HG03521 (cell line): ENCODE measurements at regions not wholly inside any gene's neighbourhood (a gene's known extent, or its start where the extent isn't known, plus 50 kb on each side); places are given as distances from the start of the nearest gene placed in this dataset.
A peak's percentile ranks its signal among the peaks of the same experiment; 100 is the strongest.

Experiments
- ATAC-seq: cut with Tn5 transposase; IDR thresholded peaks from one replicate; pipeline ENCODE4 v1.9.1; 2021; ENCODE audit warnings: mild to moderate bottlenecking, moderate library complexity; ENCODE audit not compliant: unreplicated experiment

GRCh38 chr20:51335329-51335841 is 207.1 kb downstream of the NFATC2 start:
- ATAC-seq, result peak; percentile 72

- ATAC-seq, result no peak
Observed at GRCh38 chr20:51334609-51335008, 207.9 kb downstream of the NFATC2 start.

- no peak for ATAC-seq
Observed at GRCh38 chr20:51333971-51334370, 208.5 kb downstream of the NFATC2 start.

GRCh38 chr20:51333446-51333845 is 209.1 kb downstream of the NFATC2 start:
- ATAC-seq, result no peak

GRCh38 chr20:51331481-51331880 is 211.0 kb downstream of the NFATC2 start:
- no peak for ATAC-seq

GRCh38 chr20:51329845-51330244 is 212.7 kb downstream of the NFATC2 start:
- ATAC-seq, result no peak

GRCh38 chr20:51327251-51327841 is 215.2 kb downstream of the NFATC2 start:
- no peak for ATAC-seq

- no peak for ATAC-seq
Observed at GRCh38 chr20:51326201-51326819, 216.2 kb downstream of the NFATC2 start.

- no peak for ATAC-seq
Observed at GRCh38 chr20:51322164-51322707, 220.3 kb downstream of the NFATC2 start.

GRCh38 chr20:51321343-51322163 is 221.0 kb downstream of the NFATC2 start:
- ATAC-seq, result no peak

- no peak for ATAC-seq
Observed at GRCh38 chr20:51319522-51319921, 223.0 kb downstream of the NFATC2 start.

GRCh38 chr20:51318058-51318949 is 224.2 kb downstream of the NFATC2 start:
- ATAC-seq, result no peak

- no peak for ATAC-seq
Observed at GRCh38 chr20:51315390-51315789, 227.1 kb downstream of the NFATC2 start.

GRCh38 chr20:51313358-51313827 is 229.1 kb downstream of the NFATC2 start:
- no peak for ATAC-seq

- no peak for ATAC-seq
Observed at GRCh38 chr20:51312480-51312783, 230.1 kb downstream of the NFATC2 start.

GRCh38 chr20:51311636-51312479 is 230.7 kb downstream of the NFATC2 start:
- ATAC-seq, result no peak

GRCh38 chr20:51310216-51310615 is 232.3 kb downstream of the NFATC2 start:
- no peak for ATAC-seq

GRCh38 chr20:51309128-51309527 is 233.4 kb downstream of the NFATC2 start:
- no peak for ATAC-seq

- no peak for ATAC-seq
Observed at GRCh38 chr20:51306521-51307358, 235.8 kb downstream of the NFATC2 start.
